PC-9 (cell line): ENCODE measurements at regions not wholly inside any gene's neighbourhood (a gene's known extent, or its start where the extent isn't known, plus 50 kb on each side); places are given as distances from the start of the nearest gene placed in this dataset.

ENCODE experiments used
- BruUV-seq: library from RNA; stranded (reverse); fragments of 400-500 nt; replicated peaks from 2 replicates; lab custom pipeline; 2021; lab: Mats Ljungman, UMichigan
- CTCF ChIA-PET: fragments of 300-600 bp; sonication (Branson Sonifier 250); formaldehyde crosslinking; loops from one replicate; lab custom pipeline; 2022; ENCODE audit warnings: antibody characterized with exemption; lab: Charles Lee
- POLR2A ChIA-PET: fragments of 300-600 bp; sonication (Branson Sonifier 250); formaldehyde crosslinking; loops from one replicate; lab custom pipeline; 2022; ENCODE audit warnings: antibody characterized with exemption; ENCODE audit not compliant: unreplicated experiment; lab: Charles Lee
- DNase-seq, 2 experiments: peaks; one replicate each; pipeline versions ENCODE4 v3.0.0 to v3.0.0-alpha.2; 2015 to 2022; ENCODE audit warnings: mixed read lengths in 1 of 2
- H2AFZ ChIP-seq: fragments of 200-600 bp; sonication (generic); 2 replicates; pipeline ENCODE4 v1.8.1; 2017; ENCODE audit warnings: antibody characterized with exemption
- H3F3A ChIP-seq: fragments of 200-600 bp; sonication (generic); 2 replicates; pipeline ENCODE4 v1.8.1; 2017; ENCODE audit warnings: antibody characterized with exemption, mild to moderate bottlenecking, low read depth; ENCODE audit not compliant: insufficient read depth
- H3K27ac ChIP-seq: fragments of 200-600 bp; sonication (generic); 2 replicates; pipeline ENCODE4 v1.6.1; 2016; ENCODE audit warnings: mixed run types
- H3K27me3 ChIP-seq: fragments of 200-600 bp; sonication (generic); 2 replicates; pipeline ENCODE4 v1.6.1; 2016; ENCODE audit warnings: low read depth, mixed run types; ENCODE audit not compliant: insufficient read depth
- H3K36me3 ChIP-seq: fragments of 200-600 bp; sonication (generic); 2 replicates; pipeline ENCODE4 v1.6.1; 2016; ENCODE audit warnings: low read depth, mixed run types
- H3K4me1 ChIP-seq: fragments of 200-600 bp; sonication (generic); replicated peaks from 2 replicates; pipeline ENCODE4 v1.6.1; 2016; ENCODE audit warnings: mixed run types; ENCODE audit not compliant: insufficient read depth
- H3K4me2 ChIP-seq: fragments of 200-600 bp; sonication (generic); 2 replicates; pipeline ENCODE4 v1.6.1; 2017; ENCODE audit warnings: mixed run types
- H3K4me3 ChIP-seq: fragments of 200-600 bp; sonication (generic); 2 replicates; pipeline ENCODE4 v1.6.1; 2016; ENCODE audit warnings: mixed run types
- H3K79me2 ChIP-seq: fragments of 200-600 bp; sonication (generic); 2 replicates; pipeline ENCODE4 v1.6.1; 2017; ENCODE audit warnings: low read depth, mixed run types
- H3K9me2 ChIP-seq: fragments of 200-600 bp; sonication (generic); 2 replicates; pipeline ENCODE4 v1.8.1; 2017; ENCODE audit warnings: mild to moderate bottlenecking; ENCODE audit not compliant: insufficient read depth
- H3K9me3 ChIP-seq: fragments of 200-600 bp; sonication (generic); 2 replicates; pipeline ENCODE4 v1.8.1; 2016; ENCODE audit warnings: low read depth; ENCODE audit not compliant: insufficient read depth
- H4K20me1 ChIP-seq: fragments of 200-600 bp; sonication (generic); 2 replicates; pipeline ENCODE4 v1.8.1; 2017; ENCODE audit not compliant: insufficient read depth
- EZH2 ChIP-seq: fragments of 200-600 bp; sonication (generic); IDR thresholded peaks from 2 replicates; pipeline ENCODE4 v1.8.0; 2017; ENCODE audit warnings: antibody characterized with exemption, low read depth
- intact Hi-C: fragments of 100-400 bp; cut with micrococcal nuclease; formaldehyde crosslinking; loops from one replicate; pipeline ENCODE4 v1.10.0; 2022; ENCODE audit not compliant: unreplicated experiment
- TF ChIP-seq, protein P1 (sequence below): fragments of 200-600 bp; sonication (generic); conservative IDR thresholded peaks from 2 replicates; pipeline ENCODE4 v1.6.1; 2017; ENCODE audit warnings: mixed run types, antibody characterized with exemption, mild to moderate bottlenecking, moderate library complexity

DNA sequence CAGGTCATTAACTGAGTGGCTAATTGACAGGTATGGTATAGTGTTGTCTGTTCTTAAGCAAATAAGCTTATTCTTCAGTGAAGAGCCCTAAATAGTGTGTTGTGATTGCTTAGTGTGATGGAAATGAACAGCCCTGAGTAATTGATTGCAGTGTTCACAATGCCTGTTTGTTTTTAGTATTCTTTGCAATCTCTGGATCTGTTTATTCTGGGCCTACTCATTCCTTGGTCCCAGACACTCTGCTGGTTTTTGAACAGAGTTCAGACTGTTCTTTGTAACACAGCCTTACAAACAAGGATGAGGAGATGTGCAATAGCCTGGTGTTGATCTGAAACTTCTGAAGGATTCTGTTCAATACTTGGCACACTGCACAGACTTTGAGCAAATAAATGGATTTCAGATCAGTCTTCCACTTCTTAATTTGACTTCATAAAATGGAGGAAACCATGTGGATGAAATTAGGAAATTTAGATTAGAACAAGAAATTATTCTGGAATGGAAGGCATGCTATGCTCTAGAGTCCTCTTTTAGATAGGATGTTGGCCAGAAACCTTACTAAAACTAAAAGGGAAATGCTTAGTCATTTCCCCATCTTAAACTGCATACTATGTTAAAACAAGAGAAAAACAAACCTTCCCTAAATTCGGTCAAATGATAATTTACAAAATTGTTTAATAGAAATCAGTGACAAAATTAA, 444.2 kb upstream of the SEMA3D start:
- no peaks in the 10 kb centered on the region for H4K20me1 ChIP-seq
- BruUV-seq: no TSS peak
- H3K9me2 ChIP-seq: no peaks in the 10 kb centered on the region
- no peaks in the 10 kb centered on the region for H3K27me3 ChIP-seq
- ChIA-PET POLR2A (no interaction called here), CTCF (no interaction called here)
- H3F3A ChIP-seq: no peaks in the 10 kb centered on the region
- H3K4me3 ChIP-seq: no peak overlapping the region
- H3K27ac ChIP-seq: no peak overlapping the region
- no peaks in the 10 kb centered on the region for H3K36me3 ChIP-seq
- H2AFZ ChIP-seq: no peak overlapping the region
- no peak overlapping the region for H3K4me2 ChIP-seq
- H3K79me2 ChIP-seq: no peaks in the 10 kb centered on the region
- TF ChIP-seq, protein P1, sequence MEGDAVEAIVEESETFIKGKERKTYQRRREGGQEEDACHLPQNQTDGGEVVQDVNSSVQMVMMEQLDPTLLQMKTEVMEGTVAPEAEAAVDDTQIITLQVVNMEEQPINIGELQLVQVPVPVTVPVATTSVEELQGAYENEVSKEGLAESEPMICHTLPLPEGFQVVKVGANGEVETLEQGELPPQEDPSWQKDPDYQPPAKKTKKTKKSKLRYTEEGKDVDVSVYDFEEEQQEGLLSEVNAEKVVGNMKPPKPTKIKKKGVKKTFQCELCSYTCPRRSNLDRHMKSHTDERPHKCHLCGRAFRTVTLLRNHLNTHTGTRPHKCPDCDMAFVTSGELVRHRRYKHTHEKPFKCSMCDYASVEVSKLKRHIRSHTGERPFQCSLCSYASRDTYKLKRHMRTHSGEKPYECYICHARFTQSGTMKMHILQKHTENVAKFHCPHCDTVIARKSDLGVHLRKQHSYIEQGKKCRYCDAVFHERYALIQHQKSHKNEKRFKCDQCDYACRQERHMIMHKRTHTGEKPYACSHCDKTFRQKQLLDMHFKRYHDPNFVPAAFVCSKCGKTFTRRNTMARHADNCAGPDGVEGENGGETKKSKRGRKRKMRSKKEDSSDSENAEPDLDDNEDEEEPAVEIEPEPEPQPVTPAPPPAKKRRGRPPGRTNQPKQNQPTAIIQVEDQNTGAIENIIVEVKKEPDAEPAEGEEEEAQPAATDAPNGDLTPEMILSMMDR: no peak
- no peak for TF ChIP-seq EZH2
- DNase-seq: no peak
- H3K9me3 ChIP-seq: no peaks in the 10 kb centered on the region
- no peaks in the 10 kb centered on the region for H3K4me1 ChIP-seq
- intact Hi-C loops: no loop called here

DNA sequence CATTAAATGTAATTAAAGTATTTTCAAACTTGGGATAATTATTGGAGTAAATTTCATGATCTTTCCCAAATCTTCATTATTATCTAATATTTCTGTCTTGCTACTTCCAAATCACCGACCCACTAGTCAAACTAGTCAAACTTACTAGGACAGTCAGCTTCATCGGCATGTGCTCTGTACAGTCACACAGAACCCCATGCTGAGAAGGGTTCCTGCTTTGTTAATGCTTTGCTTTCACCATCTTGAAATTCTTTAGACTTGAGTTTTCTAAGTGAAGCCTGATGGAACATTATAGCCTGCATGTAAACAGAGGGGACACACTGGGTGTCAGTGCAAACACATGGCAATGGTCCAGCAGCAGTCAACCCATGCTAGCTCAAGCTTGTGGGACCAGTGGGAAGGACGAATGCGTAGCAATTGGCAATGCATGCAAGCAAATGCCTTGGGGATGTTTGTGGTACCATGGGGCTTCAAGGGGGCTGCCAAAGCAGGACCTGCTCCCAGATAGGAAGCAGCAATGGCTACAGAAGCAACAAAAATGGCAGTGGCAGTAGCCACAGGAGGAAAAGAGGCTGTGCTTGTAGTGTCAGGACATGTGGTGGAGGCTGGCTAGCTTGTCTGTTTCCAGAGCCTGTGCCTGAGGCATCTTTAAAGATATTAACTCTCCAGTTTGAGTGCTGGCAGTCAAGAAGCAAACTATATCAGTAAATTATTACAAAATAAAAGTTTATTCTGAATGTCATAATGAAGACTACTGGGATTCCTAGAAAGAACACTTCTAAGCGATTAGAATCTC, 441.1 kb upstream of the SEMA3D start:
- intact Hi-C loops: no loop called here
- Histone ChIP-seq H3K27ac (no peak overlapping the region), H3K4me3 (no peak overlapping the region), H3F3A (no peaks in the 10 kb centered on the region; the same call in 1 of the 2 replicates), H3K27me3 (no peaks in the 10 kb centered on the region), H3K4me2 (no peak overlapping the region), H3K4me1 (no peaks in the 10 kb centered on the region), H3K79me2 (no peaks in the 10 kb centered on the region), H4K20me1 (no peaks in the 10 kb centered on the region), H2AFZ (no peak overlapping the region), H3K36me3 (no peaks in the 10 kb centered on the region), H3K9me3 (no peaks in the 10 kb centered on the region), H3K9me2 (no peaks in the 10 kb centered on the region)
- no TSS peak for BruUV-seq
- DNase-seq: no peak
- TF ChIP-seq, protein P1: no peak
- no peak for TF ChIP-seq EZH2
- CTCF ChIA-PET: no interaction called here
- POLR2A ChIA-PET: no interaction called here

DNA sequence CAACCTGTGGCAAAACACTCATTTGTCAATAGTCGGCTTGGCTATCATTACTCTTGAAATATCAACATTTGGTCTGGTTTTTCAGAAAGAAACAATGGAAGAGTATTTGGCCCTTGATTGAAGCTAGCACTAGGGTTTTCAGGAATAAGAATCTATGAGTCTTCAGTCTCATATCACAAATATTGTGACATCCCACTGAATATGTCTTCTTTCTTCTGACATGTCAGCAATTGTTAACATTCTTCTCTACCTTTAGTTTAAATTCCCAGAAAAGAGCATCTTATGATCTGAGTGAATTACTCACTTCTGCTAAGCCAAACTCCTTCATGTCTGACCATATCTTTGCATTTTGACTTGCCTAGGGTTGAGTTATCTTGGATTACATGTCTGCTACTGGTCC, 435.2 kb upstream of the SEMA3D start:
- H3K9me3 ChIP-seq: no peaks in the 10 kb centered on the region
- no peaks in the 10 kb centered on the region; the same call in 1 of the 2 replicates for H3F3A ChIP-seq
- no peak for DNase-seq
- no peak overlapping the region for H2AFZ ChIP-seq
- H4K20me1 ChIP-seq: no peaks in the 10 kb centered on the region
- TF ChIP-seq EZH2: no peak
- TF ChIP-seq, protein P1: no peak
- intact Hi-C loops: no loop called here
- H3K9me2 ChIP-seq: no peaks in the 10 kb centered on the region
- BruUV-seq: no TSS peak
- H3K27ac ChIP-seq: no peak overlapping the region
- H3K36me3 ChIP-seq: no peaks in the 10 kb centered on the region
- no peak overlapping the region for H3K4me3 ChIP-seq
- H3K4me1 ChIP-seq: no peaks in the 10 kb centered on the region
- H3K4me2 ChIP-seq: no peak overlapping the region
- no peaks in the 10 kb centered on the region for H3K79me2 ChIP-seq
- H3K27me3 ChIP-seq: no peaks in the 10 kb centered on the region
- ChIA-PET CTCF (no interaction called here), POLR2A (no interaction called here)
